HFF-Myc (cell line): ENCODE measurements at regions not wholly inside any gene's neighbourhood (a gene's known extent, or its start where the extent isn't known, plus 50 kb on each side); places are given as distances from the start of the nearest gene placed in this dataset.

ENCODE experiments used
- DNase-seq: peaks from one replicate; pipeline ENCODE4 v3.0.0-alpha.2; 2011; ENCODE audit warnings: low read depth; ENCODE audit errors: extremely low read depth
- H3K4me3 ChIP-seq: replicated peaks from 2 replicates; pipeline ENCODE4 v1.5.1; 2011; ENCODE audit warnings: low read depth, mild to moderate bottlenecking, control low read depth, low read length
- CTCF ChIP-seq: IDR thresholded peaks from 2 replicates; pipeline ENCODE4 v1.5.1; 2012; ENCODE audit warnings: mild to moderate bottlenecking, low read depth, low read length, control low read depth; ENCODE audit errors: missing control alignments

GRCh38 chr18:42201137-42201536 is 246.1 kb downstream of the PIK3C3 start:
- DNase-seq, result no peak
- no peak overlapping the region for H3K4me3 ChIP-seq
- TF ChIP-seq CTCF, result no peak

DNA sequence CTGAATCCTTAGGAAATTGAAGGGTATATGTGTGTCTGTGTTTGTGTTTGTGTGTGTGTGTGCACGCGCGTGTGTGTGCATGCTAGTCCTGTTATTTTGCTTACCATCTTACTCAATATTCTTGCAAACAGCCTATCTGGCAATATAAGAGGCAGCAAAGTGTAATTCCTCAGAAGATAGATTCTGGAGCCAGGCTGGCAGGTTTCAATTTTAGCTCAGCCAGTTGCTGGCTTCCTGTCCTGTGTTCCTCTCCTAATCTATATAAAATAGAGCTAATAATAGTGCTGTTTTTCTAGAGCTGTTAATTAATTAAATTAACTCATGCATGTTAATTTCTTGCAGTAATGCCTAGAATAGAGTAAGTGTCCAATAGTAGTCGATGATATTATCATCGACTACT is 256.2 kb downstream of the PIK3C3 start:
- H3K4me3 ChIP-seq, result no peak overlapping the region
- no peak for DNase-seq
- TF ChIP-seq CTCF, result no peak

- no peak overlapping the region for H3K4me3 ChIP-seq
- TF ChIP-seq CTCF, result no peak
- DNase-seq, result no peak
These were observed 267.5 kb downstream of the PIK3C3 start for GRCh38 chr18:42222557-42222956.

DNA sequence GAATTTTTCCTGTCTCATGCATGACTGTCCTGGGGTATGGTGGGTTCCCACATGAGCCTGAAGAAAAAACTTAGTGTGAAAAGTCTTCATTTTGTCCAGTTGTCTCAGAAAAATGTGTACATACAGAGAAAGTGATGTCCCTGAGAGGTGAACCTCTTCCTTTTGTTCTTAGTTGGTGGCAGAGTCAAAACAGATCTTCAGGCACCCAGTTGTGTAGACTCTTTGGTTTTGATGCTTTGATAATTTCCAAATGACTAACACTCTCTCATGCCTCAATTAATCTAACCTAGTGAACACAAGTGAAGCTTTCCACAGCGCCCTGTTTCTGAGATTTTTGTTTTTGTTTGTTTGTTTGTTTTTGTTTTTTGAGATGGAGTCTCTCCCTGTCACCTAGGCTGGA is 273.5 kb downstream of the PIK3C3 start:
- TF ChIP-seq CTCF, result no peak

GRCh38 chr18:42229211-42230210 is 274.5 kb downstream of the PIK3C3 start:
- DNase-seq, result no peak

More for the DNA sequence above, 273.5 kb downstream of the PIK3C3 start:
- DNase-seq, result no peak
- no peak overlapping the region for H3K4me3 ChIP-seq

GRCh38 chr18:42230636-42231035 is 275.6 kb downstream of the PIK3C3 start:
- no peak overlapping the region for H3K4me3 ChIP-seq
- no peak for DNase-seq
- no peak for TF ChIP-seq CTCF

More at GRCh38 chr18:42229211-42230210, 274.5 kb downstream of the PIK3C3 start:
- H3K4me3 ChIP-seq, result no peak overlapping the region
- no peak for TF ChIP-seq CTCF

- TF ChIP-seq CTCF, result no peak
- no peak overlapping the region for H3K4me3 ChIP-seq
- no peak for DNase-seq
These were observed 276.2 kb downstream of the PIK3C3 start for GRCh38 chr18:42231284-42231683.
